Glutamatergic neuron (in vitro differentiated cells): ENCODE measurements at regions not wholly inside any gene's neighbourhood (a gene's known extent, or its start where the extent isn't known, plus 50 kb on each side); places are given as distances from the start of the nearest gene placed in this dataset.

Experiments
- DNase-seq: peaks from one replicate; pipeline ENCODE4 v3.0.0; 2022
- H3K27ac Mint-ChIP-seq: one replicate; pipeline ENCODE4 v1.8.0; 2020; ENCODE audit warnings: mild to moderate bottlenecking, mixed read lengths, inconsistent platforms; ENCODE audit not compliant: unreplicated experiment
- H3K27me3 Mint-ChIP-seq: one replicate; pipeline ENCODE4 v1.8.0; 2020; ENCODE audit warnings: mild to moderate bottlenecking, moderate library complexity, mixed read lengths, inconsistent platforms; ENCODE audit not compliant: unreplicated experiment
- H3K36me3 Mint-ChIP-seq: one replicate; pipeline ENCODE4 v1.8.0; 2020; ENCODE audit warnings: mild to moderate bottlenecking, mixed read lengths, inconsistent platforms; ENCODE audit not compliant: unreplicated experiment
- H3K4me1 Mint-ChIP-seq: one replicate; pipeline ENCODE4 v1.8.0; 2020; ENCODE audit warnings: mild to moderate bottlenecking, low read depth, mixed read lengths, inconsistent platforms; ENCODE audit not compliant: unreplicated experiment
- H3K4me3 Mint-ChIP-seq: one replicate; pipeline ENCODE4 v1.8.0; 2020; ENCODE audit warnings: mild to moderate bottlenecking, mixed read lengths, inconsistent platforms; ENCODE audit not compliant: unreplicated experiment
- H3K9me3 Mint-ChIP-seq: one replicate; pipeline ENCODE4 v1.8.0; 2020; ENCODE audit warnings: mild to moderate bottlenecking, moderate library complexity, mixed read lengths, inconsistent platforms; ENCODE audit not compliant: unreplicated experiment
- CTCF ChIP-seq: fragments of 200-600 bp; sonication (generic); IDR thresholded peaks from one replicate; pipeline ENCODE4 v1.5.0; 2021; ENCODE audit not compliant: partially characterized antibody, unreplicated experiment

DNA sequence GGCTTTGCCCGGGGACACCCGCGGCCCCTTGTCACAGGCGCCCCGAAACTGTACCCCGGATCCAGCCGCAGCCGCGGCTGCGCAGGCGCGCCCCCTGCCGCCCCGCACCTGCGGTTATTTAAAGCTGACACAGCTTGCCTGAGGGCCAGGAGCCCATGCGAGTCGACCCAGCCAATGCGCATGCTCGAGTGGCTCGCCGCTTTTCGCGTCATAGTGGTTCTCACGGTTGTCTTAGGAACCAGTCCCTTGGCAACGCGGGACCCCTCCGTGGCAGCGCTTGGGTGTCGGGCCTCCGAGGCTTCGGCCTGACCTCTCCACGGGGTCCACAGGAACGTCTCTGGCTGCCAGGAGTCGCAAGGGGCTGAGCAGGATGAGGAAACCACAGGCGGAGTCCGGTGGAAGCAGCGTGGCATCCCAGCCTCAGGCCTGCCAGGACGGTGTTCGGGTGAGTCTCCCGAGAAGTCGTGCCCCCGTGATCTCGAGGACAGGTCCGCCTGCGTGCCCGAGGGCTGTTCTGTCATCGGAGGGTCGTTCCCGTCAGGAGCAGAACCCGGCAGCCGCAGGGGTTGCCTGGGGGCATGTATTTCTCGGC, 716.9 kb downstream of the KCNJ18 start:
- no peaks in the 10 kb centered on the region for H3K4me1 Mint-ChIP-seq

DNA sequence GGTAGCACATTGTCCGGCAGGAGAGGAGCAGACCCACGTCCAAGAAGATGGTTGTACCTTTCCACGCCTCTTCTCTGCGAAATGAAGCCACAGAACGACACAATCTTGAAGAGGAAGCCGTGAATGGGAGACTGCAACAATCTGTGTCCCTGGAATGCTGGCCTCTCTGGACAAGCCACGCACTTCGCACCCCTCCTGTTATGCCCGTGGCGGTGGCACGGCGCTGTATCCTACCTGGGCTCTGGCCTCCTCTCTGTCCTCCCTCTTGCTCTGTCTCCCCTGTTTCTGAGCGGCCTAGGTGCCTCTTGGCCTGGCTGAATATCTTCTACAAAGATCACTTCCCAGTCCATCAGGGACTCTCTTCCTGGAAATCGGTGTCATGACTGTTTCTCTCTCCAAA, 717.8 kb downstream of the KCNJ18 start:
- H3K4me1 Mint-ChIP-seq: no peaks in the 10 kb centered on the region
- no peak for DNase-seq
- TF ChIP-seq CTCF: no peak
- peaks cover 27% of the 10 kb centered on the region for H3K36me3 Mint-ChIP-seq
- H3K27me3 Mint-ChIP-seq: peaks cover 12% of the 10 kb centered on the region
- H3K9me3 Mint-ChIP-seq: peaks cover 19% of the 10 kb centered on the region
- peak overlapping the region; percentile 43 for H3K27ac Mint-ChIP-seq
- H3K4me3 Mint-ChIP-seq: no peak overlapping the region

More for the DNA sequence above, 716.9 kb downstream of the KCNJ18 start:
- Mint-ChIP-seq H3K27me3 (peaks cover 12% of the 10 kb centered on the region), H3K9me3 (peaks cover 17% of the 10 kb centered on the region), H3K4me3 (no peak overlapping the region), H3K27ac (no peak overlapping the region), H3K36me3 (peaks cover 27% of the 10 kb centered on the region)
- DNase-seq: no peak
- TF ChIP-seq CTCF: no peak

DNA sequence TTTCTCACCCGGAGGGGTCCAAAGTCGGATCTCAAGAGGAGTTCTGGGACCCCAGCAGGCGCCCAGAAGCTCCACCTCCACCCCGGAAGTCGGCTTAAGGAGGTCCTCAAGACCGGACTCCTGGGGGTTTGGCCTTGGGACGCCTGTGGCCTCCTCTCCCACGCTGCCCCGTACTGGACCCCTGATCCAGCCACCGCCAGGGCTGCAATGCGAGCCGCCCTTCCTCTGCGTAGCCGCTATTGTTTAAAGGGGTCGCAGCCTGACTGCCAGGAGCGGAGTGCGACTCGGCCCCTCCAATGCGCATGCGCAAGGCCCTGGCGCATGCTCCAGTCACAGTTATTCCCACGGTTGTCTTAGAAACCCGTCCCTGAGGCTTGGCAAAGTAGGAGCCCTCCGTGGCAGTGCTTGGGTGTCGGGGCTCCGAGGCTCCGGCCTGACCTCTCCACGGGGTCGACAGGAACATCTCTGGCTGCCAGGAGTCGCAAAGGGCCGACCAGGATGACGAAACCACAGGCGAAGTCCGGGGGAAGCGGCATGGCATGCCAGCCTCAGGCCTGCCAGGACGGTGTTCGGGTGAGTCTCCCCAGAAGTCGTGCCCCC, 719.0 kb downstream of the KCNJ18 start:
- H3K27me3 Mint-ChIP-seq: peaks cover 12% of the 10 kb centered on the region
- no peak overlapping the region for H3K27ac Mint-ChIP-seq
- DNase-seq: no peak
- no peak overlapping the region for H3K4me3 Mint-ChIP-seq
- H3K4me1 Mint-ChIP-seq: no peaks in the 10 kb centered on the region
- no peak for TF ChIP-seq CTCF
- H3K36me3 Mint-ChIP-seq: peaks cover 27% of the 10 kb centered on the region
- H3K9me3 Mint-ChIP-seq: peaks cover 19% of the 10 kb centered on the region

GRCh38 chr17:22435231-22435974, 743.1 kb downstream of the KCNJ18 start:
- Mint-ChIP-seq H3K27me3 (no peaks in the 10 kb centered on the region), H3K4me1 (no peaks in the 10 kb centered on the region), H3K9me3 (peaks cover 16% of the 10 kb centered on the region), H3K4me3 (no peak overlapping the region), H3K36me3 (peaks cover 7% of the 10 kb centered on the region), H3K27ac (no peak overlapping the region)
- DNase-seq: no peak
- no peak for TF ChIP-seq CTCF

DNA sequence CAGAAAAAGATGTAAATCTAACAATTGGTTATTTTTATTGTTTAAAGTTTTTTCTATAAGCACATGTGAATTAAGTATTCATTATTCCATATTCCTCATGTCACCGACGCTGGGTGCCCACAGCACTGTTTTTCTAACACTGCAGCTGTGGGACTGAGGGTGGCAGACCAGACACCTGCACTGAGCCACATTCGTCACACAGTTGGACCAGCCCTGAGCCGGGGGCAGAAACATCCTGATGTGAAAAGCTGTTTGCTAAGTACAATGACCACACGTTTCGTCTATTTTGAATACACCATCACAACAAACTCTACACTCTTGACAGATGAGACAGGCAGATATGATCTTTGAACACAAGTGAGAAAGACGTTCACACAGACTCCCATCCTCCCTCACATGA, 749.5 kb downstream of the KCNJ18 start:
- Mint-ChIP-seq H3K4me3 (no peak overlapping the region), H3K27me3 (peaks cover 7% of the 10 kb centered on the region), H3K27ac (no peak overlapping the region), H3K4me1 (no peaks in the 10 kb centered on the region), H3K9me3 (peaks cover 17% of the 10 kb centered on the region), H3K36me3 (peaks cover 14% of the 10 kb centered on the region)
- no peak for DNase-seq
- TF ChIP-seq CTCF: no peak
